ENCODE measurements at regions not wholly inside any gene's neighbourhood (a gene's known extent, or its start where the extent isn't known, plus 50 kb on each side); places are given as distances from the start of the nearest gene placed in this dataset.

DNA sequence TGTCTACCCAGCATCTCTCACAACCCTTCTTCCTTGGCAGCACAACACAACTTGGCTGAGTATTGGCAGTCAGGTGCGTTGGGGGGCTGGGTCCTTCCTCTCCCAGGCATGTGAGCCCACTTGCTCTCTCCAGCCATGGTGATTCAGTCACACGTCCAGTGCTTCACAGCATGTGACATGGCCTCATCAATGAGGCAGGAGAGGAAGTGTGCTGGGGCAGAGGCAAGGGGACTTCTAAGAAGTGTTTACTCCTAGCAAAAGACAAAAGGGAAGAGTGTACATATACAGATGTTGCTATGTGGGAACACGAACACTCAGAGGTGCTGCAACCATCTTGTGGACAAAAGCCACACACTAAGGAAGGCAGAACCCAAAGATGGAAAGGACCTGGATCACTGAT, 380.8 kb downstream of the FBXW7 start:
- TF ChIP-seq, protein P1, sequence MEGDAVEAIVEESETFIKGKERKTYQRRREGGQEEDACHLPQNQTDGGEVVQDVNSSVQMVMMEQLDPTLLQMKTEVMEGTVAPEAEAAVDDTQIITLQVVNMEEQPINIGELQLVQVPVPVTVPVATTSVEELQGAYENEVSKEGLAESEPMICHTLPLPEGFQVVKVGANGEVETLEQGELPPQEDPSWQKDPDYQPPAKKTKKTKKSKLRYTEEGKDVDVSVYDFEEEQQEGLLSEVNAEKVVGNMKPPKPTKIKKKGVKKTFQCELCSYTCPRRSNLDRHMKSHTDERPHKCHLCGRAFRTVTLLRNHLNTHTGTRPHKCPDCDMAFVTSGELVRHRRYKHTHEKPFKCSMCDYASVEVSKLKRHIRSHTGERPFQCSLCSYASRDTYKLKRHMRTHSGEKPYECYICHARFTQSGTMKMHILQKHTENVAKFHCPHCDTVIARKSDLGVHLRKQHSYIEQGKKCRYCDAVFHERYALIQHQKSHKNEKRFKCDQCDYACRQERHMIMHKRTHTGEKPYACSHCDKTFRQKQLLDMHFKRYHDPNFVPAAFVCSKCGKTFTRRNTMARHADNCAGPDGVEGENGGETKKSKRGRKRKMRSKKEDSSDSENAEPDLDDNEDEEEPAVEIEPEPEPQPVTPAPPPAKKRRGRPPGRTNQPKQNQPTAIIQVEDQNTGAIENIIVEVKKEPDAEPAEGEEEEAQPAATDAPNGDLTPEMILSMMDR (conservative IDR thresholded peaks at IDR 0.05; ENCODE audit: low read length) = no peak
- no peak for TF ChIP-seq EZH2phosphoT487 (IDR thresholded peaks at IDR 0.05; ENCODE audit: borderline replicate concordance)

Measured in Loucy (cell line).